Loucy (cell line): ENCODE measurements at regions not wholly inside any gene's neighbourhood (a gene's known extent, or its start where the extent isn't known, plus 50 kb on each side); places are given as distances from the start of the nearest gene placed in this dataset.

Source experiments
- H2AFZ ChIP-seq: fragments of 200-600 bp; sonication (generic); 2 replicates; pipeline ENCODE4 v1.6.0; 2016; ENCODE audit warnings: antibody characterized with exemption, mild to moderate bottlenecking, low read length, moderate library complexity
- H3F3A ChIP-seq: fragments of 200-600 bp; 2 replicates; pipeline ENCODE4 v1.6.0; 2016; ENCODE audit warnings: antibody characterized with exemption, low read depth, mild to moderate bottlenecking
- H3K27me3 ChIP-seq: fragments of 200-600 bp; sonication (generic); 2 replicates; pipeline ENCODE4 v1.6.1; 2014; ENCODE audit warnings: low read length, mild to moderate bottlenecking; ENCODE audit not compliant: insufficient read depth, poor library complexity, severe bottlenecking
- H3K36me3 ChIP-seq: fragments of 200-600 bp; sonication (generic); 2 replicates; pipeline ENCODE4 v1.6.1; 2016; ENCODE audit warnings: low read length; ENCODE audit not compliant: insufficient read depth
- H3K4me1 ChIP-seq: fragments of 200-600 bp; sonication (generic); 2 replicates; pipeline ENCODE4 v1.5.1; 2014; ENCODE audit warnings: low read length, mild to moderate bottlenecking; ENCODE audit not compliant: insufficient read depth, poor library complexity, severe bottlenecking
- H3K4me2 ChIP-seq: fragments of 200-600 bp; sonication (generic); 2 replicates; pipeline ENCODE4 v1.6.0; 2014; ENCODE audit warnings: antibody characterized with exemption, low read length, low read depth, mild to moderate bottlenecking; ENCODE audit not compliant: poor library complexity, severe bottlenecking
- H3K4me3 ChIP-seq: fragments of 200-600 bp; sonication (generic); 2 replicates; pipeline ENCODE4 v1.5.1; 2014; ENCODE audit warnings: low read length, mild to moderate bottlenecking, mixed read lengths; ENCODE audit not compliant: poor library complexity, severe bottlenecking
- H3K79me2 ChIP-seq: fragments of 200-600 bp; sonication (generic); 2 replicates; pipeline ENCODE4 v1.6.1; 2014; ENCODE audit warnings: low read length; ENCODE audit not compliant: insufficient read depth
- H3K9ac ChIP-seq: fragments of 200-600 bp; sonication (generic); 2 replicates; pipeline ENCODE4 v1.6.0; 2014; ENCODE audit warnings: mild to moderate bottlenecking, low read depth, low read length, moderate library complexity; ENCODE audit not compliant: poor library complexity, severe bottlenecking
- H3K9me2 ChIP-seq: fragments of 200-600 bp; sonication (generic); replicated peaks from 2 replicates; pipeline ENCODE4 v1.6.1; 2016; ENCODE audit warnings: low read depth, low read length, mixed read lengths
- H3K9me3 ChIP-seq: fragments of 200-600 bp; sonication (generic); 2 replicates; pipeline ENCODE4 v1.6.1; 2014; ENCODE audit warnings: mild to moderate bottlenecking, antibody characterized with exemption, low read length, low read depth; ENCODE audit not compliant: insufficient read depth
- H4K20me1 ChIP-seq: fragments of 200-600 bp; sonication (generic); 2 replicates; pipeline ENCODE4 v1.6.0; 2014; ENCODE audit warnings: antibody characterized with exemption, low read length, mild to moderate bottlenecking; ENCODE audit not compliant: insufficient read depth, poor library complexity, severe bottlenecking
- CTCF ChIP-seq: fragments of 200-600 bp; sonication (generic); conservative IDR thresholded peaks from 2 replicates; pipeline ENCODE4 v1.5.1; 2014; ENCODE audit warnings: mild to moderate bottlenecking, antibody characterized with exemption, low read length
- EZH2phosphoT487 ChIP-seq: fragments of 200-600 bp; IDR thresholded peaks from 2 replicates; pipeline ENCODE4 v1.6.1; 2018; ENCODE audit warnings: antibody characterized with exemption, mild to moderate bottlenecking, moderate library complexity, borderline replicate concordance

GRCh38 chr5:105789246-105789645, 1881.5 kb downstream of the EFNA5 start:
- Histone ChIP-seq H4K20me1 (no peaks in the 10 kb centered on the region), H3K4me2 (no peak overlapping the region), H3K9me3 (no peaks in the 10 kb centered on the region), H3K4me3 (no peak overlapping the region), H3K4me1 (no peaks in the 10 kb centered on the region), H3K79me2 (no peaks in the 10 kb centered on the region), H3K9ac (no peak overlapping the region), H2AFZ (no peak overlapping the region), H3K9me2 (no peaks in the 10 kb centered on the region), H3K27me3 (no peaks in the 10 kb centered on the region), H3F3A (no peaks in the 10 kb centered on the region), H3K36me3 (no peaks in the 10 kb centered on the region)
- no peak for TF ChIP-seq CTCF
- no peak for TF ChIP-seq EZH2phosphoT487

GRCh38 chr5:105783811-105784210, 1886.9 kb downstream of the EFNA5 start:
- no peaks in the 10 kb centered on the region for H3K4me1 ChIP-seq
- no peak overlapping the region for H2AFZ ChIP-seq
- H3K27me3 ChIP-seq, result no peaks in the 10 kb centered on the region
- H3F3A ChIP-seq, result no peaks in the 10 kb centered on the region
- TF ChIP-seq EZH2phosphoT487 (no peak), CTCF (no peak)
- H4K20me1 ChIP-seq, result no peaks in the 10 kb centered on the region
- H3K9me2 ChIP-seq, result no peaks in the 10 kb centered on the region
- no peaks in the 10 kb centered on the region for H3K79me2 ChIP-seq
- no peak overlapping the region for H3K4me2 ChIP-seq
- no peaks in the 10 kb centered on the region for H3K36me3 ChIP-seq
- no peaks in the 10 kb centered on the region for H3K9me3 ChIP-seq
- H3K4me3 ChIP-seq, result no peak overlapping the region
- no peak overlapping the region for H3K9ac ChIP-seq

- no peaks in the 10 kb centered on the region for H3K9me3 ChIP-seq
- no peak overlapping the region for H2AFZ ChIP-seq
- no peaks in the 10 kb centered on the region for H3K9me2 ChIP-seq
- H4K20me1 ChIP-seq, result no peaks in the 10 kb centered on the region
- H3K27me3 ChIP-seq, result no peaks in the 10 kb centered on the region
- H3K4me3 ChIP-seq, result no peak overlapping the region
- no peaks in the 10 kb centered on the region for H3K79me2 ChIP-seq
- no peak overlapping the region for H3K9ac ChIP-seq
- no peaks in the 10 kb centered on the region for H3K4me1 ChIP-seq
- H3K4me2 ChIP-seq, result no peak overlapping the region
- no peak for TF ChIP-seq CTCF
- TF ChIP-seq EZH2phosphoT487, result no peak
- no peaks in the 10 kb centered on the region for H3K36me3 ChIP-seq
- H3F3A ChIP-seq, result no peaks in the 10 kb centered on the region
These were observed 1888.2 kb downstream of the EFNA5 start for GRCh38 chr5:105782501-105782900.
